Hepatocyte (in vitro differentiated cells): ENCODE measurements at regions not wholly inside any gene's neighbourhood (a gene's known extent, or its start where the extent isn't known, plus 50 kb on each side); places are given as distances from the start of the nearest gene placed in this dataset.

ENCODE experiments used
- CTCF ChIP-seq: fragments of 200-600 bp; sonication (generic); IDR thresholded peaks from 2 replicates; pipeline ENCODE4 v1.5.1; 2016; ENCODE audit warnings: antibody characterized with exemption, mild to moderate bottlenecking; ENCODE audit not compliant: poor library complexity
- EZH2 ChIP-seq: fragments of 200-600 bp; sonication (generic); IDR thresholded peaks from 2 replicates; pipeline ENCODE4 v1.6.1; 2016; ENCODE audit warnings: antibody characterized with exemption, mild to moderate bottlenecking, borderline replicate concordance

DNA sequence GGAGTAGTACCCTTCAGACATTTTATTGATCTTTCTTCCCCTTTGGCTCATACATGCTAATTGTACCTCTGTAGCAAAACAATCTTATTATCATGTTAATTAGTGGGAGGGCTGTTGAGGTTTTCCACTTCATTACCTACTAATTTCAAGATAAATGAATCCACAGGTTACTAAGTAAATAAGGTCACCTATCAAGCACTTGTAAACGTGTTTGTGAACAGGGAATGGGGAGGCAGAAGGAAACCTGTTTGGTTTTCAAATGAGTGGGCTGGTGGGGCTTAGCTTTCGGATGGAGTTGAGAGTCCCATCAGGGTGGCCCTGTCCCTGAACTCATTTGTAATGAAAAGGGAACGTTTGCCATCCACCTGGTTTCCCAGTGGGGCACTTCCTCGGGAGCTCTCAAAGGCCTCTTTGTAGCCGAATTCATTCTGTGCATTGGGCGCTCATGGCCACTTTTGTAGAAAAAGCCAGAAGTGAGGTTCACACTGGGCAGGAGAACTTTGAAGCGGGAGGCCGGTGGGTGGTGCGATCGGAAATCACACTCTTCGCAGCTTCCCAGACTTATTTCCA is 419.8 kb upstream of the NR2F2 start:
- TF ChIP-seq CTCF (no peak), EZH2 (no peak)
